GM12865 (cell line): ENCODE measurements at regions not wholly inside any gene's neighbourhood (a gene's known extent, or its start where the extent isn't known, plus 50 kb on each side); places are given as distances from the start of the nearest gene placed in this dataset.

Experiments
- DNase-seq: peaks from one replicate; pipeline ENCODE4 v3.0.0; 2010; ENCODE audit warnings: low read depth
- H3K4me3 ChIP-seq: 2 replicates; pipeline ENCODE4 v1.5.1; 2011; ENCODE audit warnings: mild to moderate bottlenecking, low read depth, low read length, control low read depth
- TF ChIP-seq, protein P1 (sequence below): IDR thresholded peaks from 2 replicates; pipeline ENCODE4 v1.5.1; 2011; ENCODE audit warnings: low read length, control low read depth, low read depth, inconsistent platforms; ENCODE audit not compliant: insufficient read depth; ENCODE audit errors: missing control alignments

DNA sequence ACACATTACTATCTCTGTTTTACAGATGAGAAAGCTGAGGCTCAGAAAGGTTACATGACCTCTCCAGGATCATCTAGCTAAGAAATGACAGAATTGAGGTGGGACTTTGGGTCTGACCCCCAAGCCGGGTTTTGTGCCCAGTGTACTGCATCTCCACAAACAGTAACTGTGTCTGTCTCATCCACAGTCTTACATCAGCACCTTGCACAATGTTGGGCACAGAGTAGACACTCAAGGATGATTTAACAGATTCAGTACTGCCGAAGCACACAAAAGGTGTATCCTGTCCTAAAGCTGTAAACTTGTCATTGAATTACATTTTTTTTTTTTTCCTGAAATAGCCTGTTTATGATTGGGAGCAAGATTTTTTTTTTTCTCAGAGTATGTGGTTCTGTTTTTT, 84.8 kb downstream of the ADCYAP1 start:
- no peak for DNase-seq
- no peak overlapping the region for H3K4me3 ChIP-seq
- TF ChIP-seq, protein P1, sequence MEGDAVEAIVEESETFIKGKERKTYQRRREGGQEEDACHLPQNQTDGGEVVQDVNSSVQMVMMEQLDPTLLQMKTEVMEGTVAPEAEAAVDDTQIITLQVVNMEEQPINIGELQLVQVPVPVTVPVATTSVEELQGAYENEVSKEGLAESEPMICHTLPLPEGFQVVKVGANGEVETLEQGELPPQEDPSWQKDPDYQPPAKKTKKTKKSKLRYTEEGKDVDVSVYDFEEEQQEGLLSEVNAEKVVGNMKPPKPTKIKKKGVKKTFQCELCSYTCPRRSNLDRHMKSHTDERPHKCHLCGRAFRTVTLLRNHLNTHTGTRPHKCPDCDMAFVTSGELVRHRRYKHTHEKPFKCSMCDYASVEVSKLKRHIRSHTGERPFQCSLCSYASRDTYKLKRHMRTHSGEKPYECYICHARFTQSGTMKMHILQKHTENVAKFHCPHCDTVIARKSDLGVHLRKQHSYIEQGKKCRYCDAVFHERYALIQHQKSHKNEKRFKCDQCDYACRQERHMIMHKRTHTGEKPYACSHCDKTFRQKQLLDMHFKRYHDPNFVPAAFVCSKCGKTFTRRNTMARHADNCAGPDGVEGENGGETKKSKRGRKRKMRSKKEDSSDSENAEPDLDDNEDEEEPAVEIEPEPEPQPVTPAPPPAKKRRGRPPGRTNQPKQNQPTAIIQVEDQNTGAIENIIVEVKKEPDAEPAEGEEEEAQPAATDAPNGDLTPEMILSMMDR = no peak

DNA sequence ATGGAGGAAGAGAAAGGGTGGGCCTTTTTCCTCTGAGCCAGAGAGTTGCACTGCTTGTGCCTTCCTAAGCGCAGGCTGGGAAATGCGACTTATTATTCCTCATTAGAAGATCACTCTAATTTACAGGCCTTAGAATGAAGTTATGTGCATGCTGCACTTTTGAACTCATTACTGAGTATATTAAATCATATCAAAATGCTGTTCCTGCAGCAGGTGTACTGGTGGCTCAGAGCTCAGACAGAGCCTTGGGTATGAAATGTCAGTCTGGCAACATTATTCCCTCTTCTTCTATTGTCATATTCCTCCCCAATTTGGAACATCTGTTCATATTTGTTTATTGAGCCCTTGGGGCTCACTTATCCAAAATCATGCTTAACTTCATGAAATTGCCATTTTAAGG, 85.5 kb downstream of the ADCYAP1 start:
- no peak for DNase-seq
- TF ChIP-seq, protein P1 = no peak
- H3K4me3 ChIP-seq = no peak overlapping the region

DNA sequence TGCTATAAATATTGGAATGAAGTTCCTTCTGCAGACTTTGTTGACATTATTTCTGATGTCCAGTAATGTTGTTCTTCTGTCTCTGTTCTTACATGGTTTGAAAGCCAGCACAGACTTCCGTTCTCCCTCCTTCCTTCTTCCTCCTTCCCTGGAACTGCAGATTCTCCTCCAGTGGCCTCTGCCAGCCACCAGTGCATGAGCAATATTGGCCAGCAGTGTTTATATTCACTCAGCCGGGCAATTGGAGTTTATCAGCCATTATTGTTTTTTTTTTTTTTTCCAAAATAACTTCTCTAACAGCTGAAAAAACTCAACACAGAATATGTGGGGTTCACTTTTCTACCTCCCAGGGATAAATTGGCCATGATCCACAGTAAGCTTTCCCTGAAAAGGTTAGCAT, 86.8 kb downstream of the ADCYAP1 start:
- DNase-seq = no peak
- TF ChIP-seq, protein P1 = no peak
- no peak overlapping the region for H3K4me3 ChIP-seq

DNA sequence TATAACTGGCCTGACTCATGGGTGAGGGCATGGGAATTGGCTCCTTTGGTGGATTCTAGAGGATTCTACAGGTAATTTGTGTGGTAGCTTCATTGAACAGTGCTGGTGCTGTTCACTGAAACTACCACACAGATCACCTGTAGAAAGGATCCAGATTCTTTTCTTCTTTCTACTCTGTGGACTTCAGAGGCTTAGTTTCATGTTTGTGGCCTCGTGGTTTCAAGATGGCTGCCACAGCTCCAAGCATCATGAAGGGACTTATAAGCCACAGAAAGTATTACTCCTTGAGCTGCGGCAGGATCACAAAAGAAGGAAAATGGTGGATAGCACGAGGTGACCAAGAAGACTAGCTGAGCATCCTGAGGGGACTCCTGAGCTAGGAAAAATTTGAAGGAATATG, 88.9 kb downstream of the ADCYAP1 start:
- TF ChIP-seq, protein P1 = no peak
- no peak overlapping the region for H3K4me3 ChIP-seq
- DNase-seq = no peak

DNA sequence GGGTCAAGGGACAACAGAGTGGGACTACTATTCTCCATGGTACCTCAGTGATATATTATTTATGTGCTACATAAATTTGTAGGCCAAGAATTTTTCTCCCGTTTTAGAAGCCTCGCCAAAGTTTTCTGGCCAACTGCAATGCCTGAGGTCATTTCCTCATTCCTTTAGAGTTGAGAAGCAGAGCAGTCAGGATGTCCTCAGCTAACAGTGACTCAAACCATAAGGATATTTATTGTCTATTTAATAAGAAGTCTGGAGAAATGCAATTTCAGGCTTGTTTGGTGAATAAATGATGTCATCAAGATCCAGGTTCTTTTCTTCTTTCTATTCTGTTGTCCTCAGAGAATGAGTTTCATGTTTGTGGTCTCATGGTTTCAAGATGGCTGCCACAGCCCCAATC, 91.0 kb downstream of the ADCYAP1 start:
- no peak overlapping the region for H3K4me3 ChIP-seq
- DNase-seq = no peak
- TF ChIP-seq, protein P1 = no peak

DNA sequence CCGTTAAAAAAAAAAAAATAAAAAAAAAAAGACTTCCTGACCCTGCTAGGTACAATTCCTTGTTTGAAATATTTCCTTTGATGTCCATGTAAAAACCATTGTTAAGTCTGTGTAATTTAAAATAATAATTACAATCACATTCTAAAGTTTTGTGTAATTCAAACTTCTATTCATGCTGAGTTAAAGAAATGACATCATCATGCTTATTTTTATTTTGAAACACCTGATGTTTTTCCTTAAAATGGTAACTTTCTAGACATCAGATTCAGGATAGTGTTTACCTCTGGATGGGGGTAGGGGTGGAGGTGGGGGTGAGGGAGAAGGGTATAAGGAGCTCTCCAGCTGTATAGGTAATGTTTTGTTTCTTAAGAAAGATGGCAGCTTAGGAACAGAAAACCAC, 92.8 kb downstream of the ADCYAP1 start:
- TF ChIP-seq, protein P1 = no peak
- no peak overlapping the region for H3K4me3 ChIP-seq
- no peak for DNase-seq

DNA sequence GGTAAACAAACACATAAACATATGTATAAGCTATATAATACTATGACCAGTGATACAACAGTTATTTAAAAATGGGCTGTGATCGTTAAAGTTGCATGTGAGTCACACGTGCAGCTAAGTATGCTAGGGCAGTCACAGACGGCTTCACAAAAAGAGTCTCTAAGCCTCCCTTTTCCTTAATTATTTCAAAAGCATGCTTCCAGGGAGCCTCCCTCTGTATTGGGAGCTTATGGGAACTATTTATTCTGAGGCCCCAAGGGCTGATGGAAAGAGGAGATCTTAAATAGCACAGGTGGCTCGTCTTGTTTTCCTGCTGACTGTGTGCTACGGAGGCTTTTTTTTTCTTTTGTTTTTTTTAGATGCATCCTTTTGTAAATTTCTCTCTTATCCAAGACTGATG, 94.3 kb downstream of the ADCYAP1 start:
- no peak for DNase-seq
- no peak overlapping the region for H3K4me3 ChIP-seq
- TF ChIP-seq, protein P1 = no peak
